ENCODE measurements at regions not wholly inside any gene's neighbourhood (a gene's known extent, or its start where the extent isn't known, plus 50 kb on each side); places are given as distances from the start of the nearest gene placed in this dataset.

DNA sequence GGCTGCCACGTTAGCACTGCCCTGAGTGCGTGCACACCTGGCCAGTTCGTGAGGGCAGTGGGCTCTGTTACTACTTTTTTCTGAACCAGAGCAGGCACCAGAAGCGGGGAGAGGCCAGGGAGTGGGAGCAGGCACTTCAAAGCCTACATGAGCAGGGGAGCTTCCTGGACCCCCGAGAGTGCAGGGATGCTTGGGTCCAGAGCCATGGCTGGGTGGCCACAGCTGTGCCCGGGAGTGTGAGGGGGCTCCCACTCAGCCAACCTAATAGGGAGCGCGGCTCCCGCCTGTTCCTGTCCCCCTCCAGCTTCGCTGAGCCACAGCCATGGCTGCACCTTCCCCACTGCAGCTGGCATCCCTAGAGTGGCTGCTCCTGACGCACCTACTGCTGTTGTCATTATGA lies 1423.3 kb downstream of the SI start:
- WGBS, 2 donors: 67 to 70% methylated on average over 8 to 11 of the region's 11 CpGs
- Histone ChIP-seq H3K27me3 (no peaks in the 10 kb centered on the region), H3K36me3 (replicated peaks in 1 of 2; ENCODE audit: insufficient read depth in 1 of 2, low read depth in 2 of 2) (no peaks in the 10 kb centered on the region), H3K4me1 (no peaks in the 10 kb centered on the region), H3K4me3 (no peak overlapping the region), H3K27ac (no peak overlapping the region), H3K9me3 (no peaks in the 10 kb centered on the region)
- intact Hi-C loops (cut with DNase I): no loop called here
- no peak for ATAC-seq
- DNase-seq: no peak
- TF ChIP-seq, protein P1, sequence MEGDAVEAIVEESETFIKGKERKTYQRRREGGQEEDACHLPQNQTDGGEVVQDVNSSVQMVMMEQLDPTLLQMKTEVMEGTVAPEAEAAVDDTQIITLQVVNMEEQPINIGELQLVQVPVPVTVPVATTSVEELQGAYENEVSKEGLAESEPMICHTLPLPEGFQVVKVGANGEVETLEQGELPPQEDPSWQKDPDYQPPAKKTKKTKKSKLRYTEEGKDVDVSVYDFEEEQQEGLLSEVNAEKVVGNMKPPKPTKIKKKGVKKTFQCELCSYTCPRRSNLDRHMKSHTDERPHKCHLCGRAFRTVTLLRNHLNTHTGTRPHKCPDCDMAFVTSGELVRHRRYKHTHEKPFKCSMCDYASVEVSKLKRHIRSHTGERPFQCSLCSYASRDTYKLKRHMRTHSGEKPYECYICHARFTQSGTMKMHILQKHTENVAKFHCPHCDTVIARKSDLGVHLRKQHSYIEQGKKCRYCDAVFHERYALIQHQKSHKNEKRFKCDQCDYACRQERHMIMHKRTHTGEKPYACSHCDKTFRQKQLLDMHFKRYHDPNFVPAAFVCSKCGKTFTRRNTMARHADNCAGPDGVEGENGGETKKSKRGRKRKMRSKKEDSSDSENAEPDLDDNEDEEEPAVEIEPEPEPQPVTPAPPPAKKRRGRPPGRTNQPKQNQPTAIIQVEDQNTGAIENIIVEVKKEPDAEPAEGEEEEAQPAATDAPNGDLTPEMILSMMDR (IDR thresholded peaks at IDR 0.05): no peak
- TF ChIP-seq POLR2A (IDR thresholded peaks at IDR 0.05): no peak

DNA sequence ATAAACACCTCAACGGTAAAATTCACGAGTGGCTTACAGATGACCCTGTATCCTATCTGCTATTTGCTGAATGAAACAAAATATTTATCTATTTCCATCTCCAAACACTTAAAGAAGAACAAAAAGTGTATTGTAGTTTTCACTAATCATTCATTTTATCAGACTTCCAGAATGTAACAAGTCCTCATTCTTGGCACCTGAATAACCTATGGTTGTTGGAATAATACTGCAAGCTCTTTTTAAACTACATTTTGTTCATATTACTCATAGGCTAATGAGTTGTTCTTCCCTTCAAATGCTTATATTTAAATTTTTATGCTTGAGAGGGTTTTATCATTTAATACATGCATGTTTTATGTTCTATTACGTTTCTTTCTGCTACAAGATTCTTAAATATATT lies 1434.1 kb downstream of the SI start:
- Histone ChIP-seq H3K4me1 (no peaks in the 10 kb centered on the region), H3K27ac (no peak overlapping the region), H3K36me3 (replicated peaks in 1 of 2; ENCODE audit: insufficient read depth in 1 of 2, low read depth in 2 of 2) (no peaks in the 10 kb centered on the region), H3K4me3 (no peak overlapping the region), H3K27me3 (no peaks in the 10 kb centered on the region), H3K9me3 (no peaks in the 10 kb centered on the region)
- DNase-seq: no peak
- intact Hi-C loops (cut with DNase I): no loop called here
- no peak for ATAC-seq
- 32 to 46% methylated on average over 3 of the region's 3 CpGs for WGBS, 2 donors
- TF ChIP-seq, protein P1 (IDR thresholded peaks at IDR 0.05): no peak
- TF ChIP-seq POLR2A (IDR thresholded peaks at IDR 0.05): no peak

- intact Hi-C loops (cut with DNase I): no loop called here
- no peaks in the 10 kb centered on the region for H3K9me3 ChIP-seq
- no peaks in the 10 kb centered on the region for H3K36me3 ChIP-seq (replicated peaks in 1 of 2; ENCODE audit: insufficient read depth in 1 of 2, low read depth in 2 of 2)
- DNase-seq (no peak), ATAC-seq (no peak)
- H3K4me3 ChIP-seq: no peak overlapping the region
- H3K4me1 ChIP-seq: no peaks in the 10 kb centered on the region
- no peak for TF ChIP-seq POLR2A (IDR thresholded peaks at IDR 0.05)
- TF ChIP-seq, protein P1 (IDR thresholded peaks at IDR 0.05): no peak
- H3K27ac ChIP-seq: no peak overlapping the region
- WGBS, 2 donors: 46 to 52% methylated on average over 5 of the region's 5 CpGs
- H3K27me3 ChIP-seq: no peaks in the 10 kb centered on the region
Observed at GRCh38 chr3:163632722-163633121, 1445.6 kb downstream of the SI start.

DNA sequence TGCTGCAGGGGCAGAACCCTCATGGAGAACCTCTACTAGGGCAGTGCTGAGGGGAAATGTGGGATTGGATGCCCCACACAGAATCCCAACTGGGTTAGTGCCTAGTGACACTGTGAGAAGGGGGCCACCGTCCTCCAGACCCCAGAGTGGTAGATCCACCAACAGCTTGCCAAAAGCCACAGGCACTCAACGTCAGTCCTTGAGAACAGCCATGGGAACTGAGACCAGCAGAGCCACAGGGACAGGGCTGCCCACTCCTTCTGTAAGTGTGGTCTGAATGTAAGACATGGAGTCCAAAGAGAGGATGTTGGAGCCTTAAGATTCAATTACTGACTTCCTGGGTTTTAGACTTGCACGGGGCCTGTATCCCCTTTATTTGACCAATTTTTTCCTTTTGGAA lies 1451.5 kb downstream of the SI start:
- ATAC-seq (no peak), DNase-seq (no peak)
- Histone ChIP-seq H3K4me3 (no peak overlapping the region), H3K27ac (no peak overlapping the region), H3K36me3 (replicated peaks in 1 of 2; ENCODE audit: insufficient read depth in 1 of 2, low read depth in 2 of 2) (no peaks in the 10 kb centered on the region), H3K27me3 (no peaks in the 10 kb centered on the region), H3K9me3 (no peaks in the 10 kb centered on the region), H3K4me1 (no peaks in the 10 kb centered on the region)
- WGBS, 2 donors: 57 to 60% methylated on average over 3 of the region's 3 CpGs
- intact Hi-C loops (cut with DNase I): no loop called here
- TF ChIP-seq POLR2A (IDR thresholded peaks at IDR 0.05): no peak
- TF ChIP-seq, protein P1 (IDR thresholded peaks at IDR 0.05): no peak

DNA sequence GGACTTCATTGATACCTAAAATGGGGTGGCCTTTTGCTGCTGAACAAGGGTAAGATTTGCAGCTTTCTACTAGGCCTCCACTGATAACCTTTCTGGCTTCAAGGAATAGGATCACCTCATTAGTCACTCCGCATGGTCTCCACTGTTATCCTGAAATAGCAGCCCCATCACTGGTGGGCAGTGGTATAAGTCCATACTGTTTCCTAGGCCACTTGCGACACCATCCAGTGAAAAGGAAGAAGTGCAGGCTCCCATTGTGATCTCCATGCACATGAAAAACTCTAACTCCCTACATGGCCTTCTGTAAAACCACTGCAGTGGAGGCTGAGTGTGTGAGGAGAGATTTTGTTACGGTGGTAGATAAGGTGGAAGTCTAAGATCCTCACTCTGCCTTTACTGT lies 1455.9 kb downstream of the SI start:
- no peaks in the 10 kb centered on the region for H3K36me3 ChIP-seq (replicated peaks in 1 of 2; ENCODE audit: insufficient read depth in 1 of 2, low read depth in 2 of 2)
- H3K9me3 ChIP-seq: no peaks in the 10 kb centered on the region
- H3K27ac ChIP-seq: no peak overlapping the region
- ATAC-seq (no peak), DNase-seq (no peak)
- H3K4me1 ChIP-seq: no peaks in the 10 kb centered on the region
- 44 to 45% methylated on average over 3 of the region's 3 CpGs for WGBS, 2 donors
- no peaks in the 10 kb centered on the region for H3K27me3 ChIP-seq
- H3K4me3 ChIP-seq: no peak overlapping the region
- no peak for TF ChIP-seq POLR2A (IDR thresholded peaks at IDR 0.05)
- TF ChIP-seq, protein P1 (IDR thresholded peaks at IDR 0.05): peak in 1 of 7 experiments; percentile 16
- intact Hi-C loops (cut with DNase I): no loop called here
